Nephron progenitor cell (in vitro differentiated cells): ENCODE measurements at regions not wholly inside any gene's neighbourhood (a gene's known extent, or its start where the extent isn't known, plus 50 kb on each side); places are given as distances from the start of the nearest gene placed in this dataset.

Source experiments
- DNase-seq: peaks from one replicate; pipeline ENCODE4 v3.0.0; 2021
- H3K27ac Mint-ChIP-seq: 2 replicates; pipeline ENCODE4 v1.8.0; 2021; ENCODE audit warnings: mild to moderate bottlenecking, moderate library complexity, mixed read lengths
- H3K27me3 Mint-ChIP-seq: 2 replicates; pipeline ENCODE4 v1.8.0; 2021; ENCODE audit warnings: mild to moderate bottlenecking, low read depth, mixed read lengths; ENCODE audit not compliant: poor library complexity
- H3K36me3 Mint-ChIP-seq: 2 replicates; pipeline ENCODE4 v1.8.0; 2021; ENCODE audit warnings: low read depth, mixed read lengths
- H3K4me1 Mint-ChIP-seq: 2 replicates; pipeline ENCODE4 v1.8.0; 2021; ENCODE audit warnings: mixed read lengths
- H3K4me3 Mint-ChIP-seq: 2 replicates; pipeline ENCODE4 v1.8.0; 2021; ENCODE audit warnings: mild to moderate bottlenecking, moderate library complexity, mixed read lengths
- H3K9me3 Mint-ChIP-seq: 2 replicates; pipeline ENCODE4 v1.8.0; 2021; ENCODE audit warnings: mild to moderate bottlenecking, moderate library complexity, mixed read lengths
- CTCF ChIP-seq: fragments of 200-600 bp; sonication (generic); IDR thresholded peaks from 2 replicates; pipeline ENCODE4 v1.5.0; 2021; ENCODE audit warnings: antibody characterized with exemption

GRCh38 chr2:13115643-13116042, 398.9 kb downstream of the TRIB2 start:
- Mint-ChIP-seq H3K27me3 (peaks cover 5% of the 10 kb centered on the region), H3K27ac (no peak overlapping the region), H3K4me1 (peaks cover 4% of the 10 kb centered on the region), H3K36me3 (no peaks in the 10 kb centered on the region), H3K4me3 (no peak overlapping the region), H3K9me3 (no peaks in the 10 kb centered on the region)
- TF ChIP-seq CTCF = no peak
- no peak for DNase-seq

GRCh38 chr2:13121096-13121495, 404.4 kb downstream of the TRIB2 start:
- peaks cover 22% of the 10 kb centered on the region for H3K27me3 Mint-ChIP-seq
- H3K4me1 Mint-ChIP-seq = no peaks in the 10 kb centered on the region
- H3K27ac Mint-ChIP-seq = no peak overlapping the region
- DNase-seq = no peak
- H3K9me3 Mint-ChIP-seq = no peaks in the 10 kb centered on the region
- H3K36me3 Mint-ChIP-seq = no peaks in the 10 kb centered on the region
- TF ChIP-seq CTCF = no peak
- no peak overlapping the region for H3K4me3 Mint-ChIP-seq

GRCh38 chr2:13128139-13128538, 411.4 kb downstream of the TRIB2 start:
- no peak for TF ChIP-seq CTCF
- peaks cover 24% of the 10 kb centered on the region for H3K27me3 Mint-ChIP-seq
- no peaks in the 10 kb centered on the region for H3K4me1 Mint-ChIP-seq

GRCh38 chr2:13135369-13135768, 418.6 kb downstream of the TRIB2 start:
- Mint-ChIP-seq H3K9me3 (no peaks in the 10 kb centered on the region), H3K4me1 (no peaks in the 10 kb centered on the region), H3K36me3 (no peaks in the 10 kb centered on the region), H3K4me3 (no peak overlapping the region), H3K27me3 (peaks cover 6% of the 10 kb centered on the region), H3K27ac (no peak overlapping the region)
- DNase-seq = no peak
- no peak for TF ChIP-seq CTCF

More at GRCh38 chr2:13128139-13128538, 411.4 kb downstream of the TRIB2 start:
- no peak for DNase-seq
- Mint-ChIP-seq H3K9me3 (peaks cover 6% of the 10 kb centered on the region), H3K36me3 (no peaks in the 10 kb centered on the region), H3K4me3 (no peak overlapping the region), H3K27ac (no peak overlapping the region)

GRCh38 chr2:13135856-13136255, 419.1 kb downstream of the TRIB2 start:
- DNase-seq = no peak
- H3K27ac Mint-ChIP-seq = no peak overlapping the region
- H3K4me3 Mint-ChIP-seq = no peak overlapping the region
- no peaks in the 10 kb centered on the region for H3K9me3 Mint-ChIP-seq
- no peak for TF ChIP-seq CTCF
- no peaks in the 10 kb centered on the region for H3K36me3 Mint-ChIP-seq
- H3K27me3 Mint-ChIP-seq = peaks cover 6% of the 10 kb centered on the region
- H3K4me1 Mint-ChIP-seq = no peaks in the 10 kb centered on the region

- peaks cover 4% of the 10 kb centered on the region for H3K9me3 Mint-ChIP-seq
- no peak for TF ChIP-seq CTCF
- peaks cover 3% of the 10 kb centered on the region for H3K27me3 Mint-ChIP-seq
- H3K27ac Mint-ChIP-seq = no peak overlapping the region
- no peak for DNase-seq
- no peaks in the 10 kb centered on the region for H3K4me1 Mint-ChIP-seq
- no peak overlapping the region for H3K4me3 Mint-ChIP-seq
- H3K36me3 Mint-ChIP-seq = no peaks in the 10 kb centered on the region
Observed at GRCh38 chr2:13137679-13138078, 420.9 kb downstream of the TRIB2 start.
